ENCODE measurements at regions not wholly inside any gene's neighbourhood (a gene's known extent, or its start where the extent isn't known, plus 50 kb on each side); places are given as distances from the start of the nearest gene placed in this dataset.

DNA sequence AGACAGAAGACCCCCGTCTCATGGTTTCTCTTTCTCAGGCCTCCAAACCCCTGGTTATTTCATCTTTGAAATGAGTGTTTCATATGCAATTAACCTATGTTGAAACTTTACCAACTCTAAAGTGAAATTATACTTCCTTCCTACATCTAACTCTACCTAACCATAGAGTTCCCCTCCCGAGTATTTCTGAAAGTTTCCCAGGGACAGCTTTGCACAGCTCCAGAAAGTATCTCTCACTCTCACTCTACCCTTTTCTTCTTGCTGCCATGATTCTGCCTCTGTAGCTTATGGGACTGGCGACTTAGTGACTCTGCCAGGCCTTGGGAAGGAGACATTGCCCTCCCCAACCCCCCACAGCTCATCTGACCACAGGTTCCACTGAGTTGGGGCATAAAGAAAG, 107.9 kb downstream of the B3GNT2 start:
- ChIA-PET POLR2A (no interaction called here), CTCF (no interaction called here)
- H3K27ac ChIP-seq (ENCODE audit: low read length), result no peak overlapping the region
- intact Hi-C loops (cut with micrococcal nuclease; ENCODE audit: unreplicated experiment), result no loop called here
- H3K27me3 ChIP-seq (ENCODE audit: control insufficient read depth, insufficient read depth, low read length), result no peaks in the 10 kb centered on the region
- TF ChIP-seq, protein P1, sequence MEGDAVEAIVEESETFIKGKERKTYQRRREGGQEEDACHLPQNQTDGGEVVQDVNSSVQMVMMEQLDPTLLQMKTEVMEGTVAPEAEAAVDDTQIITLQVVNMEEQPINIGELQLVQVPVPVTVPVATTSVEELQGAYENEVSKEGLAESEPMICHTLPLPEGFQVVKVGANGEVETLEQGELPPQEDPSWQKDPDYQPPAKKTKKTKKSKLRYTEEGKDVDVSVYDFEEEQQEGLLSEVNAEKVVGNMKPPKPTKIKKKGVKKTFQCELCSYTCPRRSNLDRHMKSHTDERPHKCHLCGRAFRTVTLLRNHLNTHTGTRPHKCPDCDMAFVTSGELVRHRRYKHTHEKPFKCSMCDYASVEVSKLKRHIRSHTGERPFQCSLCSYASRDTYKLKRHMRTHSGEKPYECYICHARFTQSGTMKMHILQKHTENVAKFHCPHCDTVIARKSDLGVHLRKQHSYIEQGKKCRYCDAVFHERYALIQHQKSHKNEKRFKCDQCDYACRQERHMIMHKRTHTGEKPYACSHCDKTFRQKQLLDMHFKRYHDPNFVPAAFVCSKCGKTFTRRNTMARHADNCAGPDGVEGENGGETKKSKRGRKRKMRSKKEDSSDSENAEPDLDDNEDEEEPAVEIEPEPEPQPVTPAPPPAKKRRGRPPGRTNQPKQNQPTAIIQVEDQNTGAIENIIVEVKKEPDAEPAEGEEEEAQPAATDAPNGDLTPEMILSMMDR (IDR thresholded peaks at IDR 0.05), result no peak
- TF ChIP-seq POLR2AphosphoS5 (IDR thresholded peaks at IDR 0.05; ENCODE audit: low read depth, low read length) (no peak), TCF7L2 (IDR thresholded peaks at IDR 0.05; ENCODE audit: low read depth, low read length) (no peak), SIN3A (IDR thresholded peaks at IDR 0.05; ENCODE audit: borderline replicate concordance, insufficient read depth, low read depth, low read length) (no peak)
- TF ChIP-seq, protein P2, sequence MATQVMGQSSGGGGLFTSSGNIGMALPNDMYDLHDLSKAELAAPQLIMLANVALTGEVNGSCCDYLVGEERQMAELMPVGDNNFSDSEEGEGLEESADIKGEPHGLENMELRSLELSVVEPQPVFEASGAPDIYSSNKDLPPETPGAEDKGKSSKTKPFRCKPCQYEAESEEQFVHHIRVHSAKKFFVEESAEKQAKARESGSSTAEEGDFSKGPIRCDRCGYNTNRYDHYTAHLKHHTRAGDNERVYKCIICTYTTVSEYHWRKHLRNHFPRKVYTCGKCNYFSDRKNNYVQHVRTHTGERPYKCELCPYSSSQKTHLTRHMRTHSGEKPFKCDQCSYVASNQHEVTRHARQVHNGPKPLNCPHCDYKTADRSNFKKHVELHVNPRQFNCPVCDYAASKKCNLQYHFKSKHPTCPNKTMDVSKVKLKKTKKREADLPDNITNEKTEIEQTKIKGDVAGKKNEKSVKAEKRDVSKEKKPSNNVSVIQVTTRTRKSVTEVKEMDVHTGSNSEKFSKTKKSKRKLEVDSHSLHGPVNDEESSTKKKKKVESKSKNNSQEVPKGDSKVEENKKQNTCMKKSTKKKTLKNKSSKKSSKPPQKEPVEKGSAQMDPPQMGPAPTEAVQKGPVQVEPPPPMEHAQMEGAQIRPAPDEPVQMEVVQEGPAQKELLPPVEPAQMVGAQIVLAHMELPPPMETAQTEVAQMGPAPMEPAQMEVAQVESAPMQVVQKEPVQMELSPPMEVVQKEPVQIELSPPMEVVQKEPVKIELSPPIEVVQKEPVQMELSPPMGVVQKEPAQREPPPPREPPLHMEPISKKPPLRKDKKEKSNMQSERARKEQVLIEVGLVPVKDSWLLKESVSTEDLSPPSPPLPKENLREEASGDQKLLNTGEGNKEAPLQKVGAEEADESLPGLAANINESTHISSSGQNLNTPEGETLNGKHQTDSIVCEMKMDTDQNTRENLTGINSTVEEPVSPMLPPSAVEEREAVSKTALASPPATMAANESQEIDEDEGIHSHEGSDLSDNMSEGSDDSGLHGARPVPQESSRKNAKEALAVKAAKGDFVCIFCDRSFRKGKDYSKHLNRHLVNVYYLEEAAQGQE (IDR thresholded peaks at IDR 0.05; ENCODE audit: insufficient read depth in 1 of 2, low read depth in 2 of 2, low read length in 1 of 2), result no peak
- DNase-seq (ENCODE audit: low read depth, low spot score), result no peak
- H3K36me3 ChIP-seq (ENCODE audit: control insufficient read depth, insufficient read depth, low read length), result no peaks in the 10 kb centered on the region
- BruUV-seq (replicated peaks), result no TSS peak
- in situ Hi-C loops (cut with HindIII; ENCODE audit: low pct_unique_long_range_greater_than_20kb, low sequenced_read_pairs), result no loop called here
- H3K9me3 ChIP-seq (ENCODE audit: control insufficient read depth, insufficient read depth, low read depth, low read length), result no peaks in the 10 kb centered on the region
- ATAC-seq, result no peak
- no peak overlapping the region for H3K4me3 ChIP-seq (ENCODE audit: low read depth in 2 of 2, low read length in 2 of 2)
- H3K4me1 ChIP-seq (ENCODE audit: control insufficient read depth, insufficient read depth, low read length), result peaks cover 7% of the 10 kb centered on the region; the same call in 1 of the 2 replicates

DNA sequence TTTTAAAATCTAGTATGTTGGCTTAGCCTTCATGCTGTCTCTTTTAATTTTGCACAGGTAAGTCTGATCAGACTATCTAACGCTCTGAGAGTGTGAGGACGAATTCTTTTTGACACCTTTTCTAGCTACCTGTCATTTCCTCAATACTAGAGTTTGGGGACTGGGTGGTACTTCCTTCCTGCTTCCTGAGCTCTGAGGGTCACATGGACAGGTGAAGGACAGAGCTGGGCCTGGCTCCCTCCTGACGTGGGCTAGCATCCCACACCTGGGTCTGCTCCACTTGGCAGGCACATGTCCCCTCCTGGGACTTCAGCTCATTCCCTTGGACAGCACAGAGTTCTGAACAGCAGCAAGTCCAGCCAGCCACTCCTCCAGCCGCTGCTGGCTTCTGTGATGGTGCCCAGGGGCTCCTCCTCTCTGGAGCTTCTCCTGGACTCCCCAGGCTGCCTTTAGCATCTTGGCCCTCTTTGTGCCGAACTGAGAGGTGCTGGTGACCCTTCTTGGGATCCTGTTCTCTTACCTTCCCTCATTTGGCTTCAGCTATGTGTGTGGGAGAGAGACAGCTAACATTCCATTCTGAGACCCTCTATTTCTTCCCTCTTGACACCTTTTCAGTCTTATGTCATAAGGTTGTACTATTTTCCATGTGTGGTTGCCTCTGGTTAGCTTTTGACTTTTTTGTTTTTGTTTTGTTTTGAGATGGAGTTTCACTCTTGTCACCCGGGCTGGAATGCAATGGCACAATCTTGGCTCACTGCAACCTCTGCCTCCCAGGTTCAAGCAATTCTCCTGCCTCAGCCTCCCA, 106.9 kb downstream of the B3GNT2 start:
- ChIA-PET CTCF (interaction anchor here (0.5 kb wide), 1 partner anchor 255 kb away, joined by 5 read pairs; no protein-coding TSS in a partner anchor), POLR2A (no interaction called here)
- no peak for DNase-seq (ENCODE audit: low read depth, low spot score)
- TF ChIP-seq SIN3A (IDR thresholded peaks at IDR 0.05; ENCODE audit: borderline replicate concordance, insufficient read depth, low read depth, low read length) (no peak), TCF7L2 (IDR thresholded peaks at IDR 0.05; ENCODE audit: low read depth, low read length) (no peak), POLR2AphosphoS5 (IDR thresholded peaks at IDR 0.05; ENCODE audit: low read depth, low read length) (no peak)
- TF ChIP-seq, protein P2 (IDR thresholded peaks at IDR 0.05; ENCODE audit: insufficient read depth in 1 of 2, low read depth in 2 of 2, low read length in 1 of 2), result no peak
- TF ChIP-seq, protein P1 (IDR thresholded peaks at IDR 0.05), result no peak
- intact Hi-C loops (cut with micrococcal nuclease; ENCODE audit: unreplicated experiment), result no loop called here
- Histone ChIP-seq H3K27me3 (ENCODE audit: control insufficient read depth, insufficient read depth, low read length) (no peaks in the 10 kb centered on the region), H3K36me3 (ENCODE audit: control insufficient read depth, insufficient read depth, low read length) (no peaks in the 10 kb centered on the region), H3K9me3 (ENCODE audit: control insufficient read depth, insufficient read depth, low read depth, low read length) (no peaks in the 10 kb centered on the region), H3K4me1 (ENCODE audit: control insufficient read depth, insufficient read depth, low read length) (peaks cover 7% of the 10 kb centered on the region; the same call in 1 of the 2 replicates), H3K27ac (ENCODE audit: low read length) (no peak overlapping the region), H3K4me3 (ENCODE audit: low read depth in 2 of 2, low read length in 2 of 2) (no peak overlapping the region)
- no peak for ATAC-seq
- in situ Hi-C loops (cut with HindIII; ENCODE audit: low pct_unique_long_range_greater_than_20kb, low sequenced_read_pairs), result no loop called here
- BruUV-seq (replicated peaks), result no TSS peak

Data from Panc1 (cell line).